IMR-90 (cell line): ENCODE measurements at regions not wholly inside any gene's neighbourhood (a gene's known extent, or its start where the extent isn't known, plus 50 kb on each side); places are given as distances from the start of the nearest gene placed in this dataset.

Experiments
- ATAC-seq: fragments of 200-7000 bp; cut with Tn5 transposase; 2 replicates; pipeline ENCODE4 v1.9.1; 2020; ENCODE audit warnings: low read depth, mild to moderate bottlenecking, moderate library complexity
- BruUV-seq: library from RNA; stranded (reverse); fragments of 400-500 nt; replicated peaks from 2 replicates; lab custom pipeline; 2021; lab: Mats Ljungman, UMichigan
- CTCF ChIA-PET: fragments of 300-600 bp; formaldehyde crosslinking; extraction: SDS; loops from one replicate; lab custom pipeline; 2021; ENCODE audit warnings: antibody characterized with exemption; lab: Yijun Ruan, JAX
- POLR2A ChIA-PET: fragments of 300-600 bp; sonication (Branson Sonifier 250); formaldehyde crosslinking; loops from one replicate; lab custom pipeline; 2022; ENCODE audit warnings: antibody characterized with exemption; ENCODE audit not compliant: unreplicated experiment; lab: Charles Lee
- DNase-seq: peaks from one replicate; pipeline ENCODE4 v3.0.0; 2013
- H2AFZ ChIP-seq: replicated peaks from 2 replicates; pipeline ENCODE3; 2013; ENCODE audit warnings: low read length, mild to moderate bottlenecking; ENCODE audit not compliant: poor library complexity
- H2AK5ac ChIP-seq: 2 replicates; pipeline ENCODE4 v1.6.1; 2013; ENCODE audit warnings: low read depth, low read length, inconsistent platforms
- H2AK9ac ChIP-seq: replicated peaks from 2 replicates; pipeline ENCODE3; 2013; ENCODE audit warnings: mild to moderate bottlenecking, low read depth, low read length, moderate library complexity; ENCODE audit not compliant: poor library complexity
- H2BK120ac ChIP-seq: 2 replicates; pipeline ENCODE4 v1.6.1; 2013; ENCODE audit warnings: low read depth, low read length, inconsistent platforms
- H2BK15ac ChIP-seq: 3 replicates; pipeline ENCODE4 v1.6.1; 2013; ENCODE audit warnings: low read depth, low read length, inconsistent platforms
- H2BK20ac ChIP-seq: 2 replicates; pipeline ENCODE4 v1.6.1; 2013; ENCODE audit warnings: low read depth, mild to moderate bottlenecking, inconsistent platforms, low read length, moderate library complexity
- H2BK5ac ChIP-seq: 2 replicates; pipeline ENCODE4 v1.6.1; 2013; ENCODE audit warnings: mild to moderate bottlenecking, low read depth, low read length, inconsistent platforms; ENCODE audit not compliant: poor library complexity, severe bottlenecking
- H3K14ac ChIP-seq: replicated peaks from 2 replicates; pipeline ENCODE4 v1.6.1; 2013; ENCODE audit warnings: low read depth, low read length, inconsistent platforms
- H3K18ac ChIP-seq: 2 replicates; pipeline ENCODE4 v1.6.1; 2013; ENCODE audit warnings: low read depth, low read length, control low read depth
- H3K23ac ChIP-seq: 2 replicates; pipeline ENCODE4 v1.6.1; 2013; ENCODE audit warnings: low read depth, low read length, inconsistent platforms
- H3K27ac ChIP-seq: 2 replicates; pipeline ENCODE4 v1.5.1; 2013; ENCODE audit warnings: mild to moderate bottlenecking, control low read depth, low read length; ENCODE audit not compliant: insufficient read depth
- H3K27me3 ChIP-seq: 2 replicates; pipeline ENCODE4 v1.6.1; 2013; ENCODE audit warnings: low read length; ENCODE audit not compliant: control insufficient read depth, insufficient read depth
- H3K36me3 ChIP-seq: 2 replicates; pipeline ENCODE4 v1.6.1; 2013; ENCODE audit warnings: low read length, mixed read lengths; ENCODE audit not compliant: control insufficient read depth, insufficient read depth
- H3K4ac ChIP-seq: 2 replicates; pipeline ENCODE4 v1.6.1; 2013; ENCODE audit warnings: low read depth, low read length, inconsistent platforms
- H3K4me1 ChIP-seq: 2 replicates; pipeline ENCODE4 v1.6.1; 2013; ENCODE audit warnings: low read length, mixed read lengths; ENCODE audit not compliant: control insufficient read depth, insufficient read depth
- H3K4me2 ChIP-seq: 2 replicates; pipeline ENCODE4 v1.6.1; 2013; ENCODE audit warnings: low read depth, mild to moderate bottlenecking, control low read depth, low read length, moderate library complexity
- H3K4me3 ChIP-seq: 2 replicates; pipeline ENCODE4 v1.5.1; 2013; ENCODE audit warnings: low read depth, mild to moderate bottlenecking, control low read depth, low read length, moderate library complexity; ENCODE audit not compliant: insufficient read depth
- H3K56ac ChIP-seq: 2 replicates; pipeline ENCODE4 v1.6.1; 2013; ENCODE audit warnings: low read length, inconsistent platforms; ENCODE audit not compliant: insufficient read depth; ENCODE audit errors: extremely low read depth
- H3K79me1 ChIP-seq, 2 experiments: 2 replicates each; pipeline ENCODE4 v1.6.1; 2013; ENCODE audit warnings: low read length in 2 of 2, inconsistent platforms in 1 of 2, low read depth in 1 of 2
- H3K9ac ChIP-seq: 2 replicates; pipeline ENCODE4 v1.6.1; 2013; ENCODE audit warnings: low read depth, low read length, control low read depth
- H3K9me1 ChIP-seq: 2 replicates; pipeline ENCODE4 v1.6.1; 2013; ENCODE audit warnings: low read length, inconsistent platforms; ENCODE audit not compliant: insufficient read depth
- H3K9me3 ChIP-seq: 2 replicates; pipeline ENCODE4 v1.6.1; 2013; ENCODE audit warnings: low read length; ENCODE audit not compliant: control insufficient read depth, insufficient read depth
- H4K20me1 ChIP-seq: 2 replicates; pipeline ENCODE4 v1.6.1; 2013; ENCODE audit warnings: low read length, inconsistent platforms; ENCODE audit not compliant: insufficient read depth
- H4K5ac ChIP-seq: 2 replicates; pipeline ENCODE4 v1.6.1; 2013; ENCODE audit warnings: mild to moderate bottlenecking, low read depth, low read length, control low read depth
- H4K8ac ChIP-seq, 2 experiments: 2 replicates each; pipeline ENCODE4 v1.6.1; 2013; ENCODE audit warnings: low read depth in 2 of 2, low read length in 2 of 2, control low read depth in 1 of 2, inconsistent platforms in 1 of 2
- H4K91ac ChIP-seq: 2 replicates; pipeline ENCODE4 v1.6.1; 2013; ENCODE audit warnings: low read depth, low read length, inconsistent platforms; ENCODE audit not compliant: insufficient read depth
- BHLHE40 ChIP-seq: fragments of 150-350 bp; IDR thresholded peaks from 2 replicates; pipeline ENCODE4 v1.6.1; 2016; ENCODE audit warnings: mild to moderate bottlenecking, low read depth, low read length
- CEBPB ChIP-seq: IDR thresholded peaks from 2 replicates; pipeline ENCODE4 v1.6.1; 2012; ENCODE audit warnings: low read depth, low read length, improper control_type of control experiment
- CHD1 ChIP-seq: IDR thresholded peaks from 2 replicates; pipeline ENCODE4 v1.6.1; 2012; ENCODE audit warnings: low read depth, low read length, improper control_type of control experiment
- CTCF ChIP-seq: conservative IDR thresholded peaks from 2 replicates; pipeline ENCODE4 v1.5.1; 2012; ENCODE audit warnings: mild to moderate bottlenecking, low read depth, low read length, improper control_type of control experiment
- ELK1 ChIP-seq: fragments of 150-350 bp; IDR thresholded peaks from 2 replicates; pipeline ENCODE4 v1.6.1; 2016; ENCODE audit warnings: low read depth, mild to moderate bottlenecking, low read length, moderate library complexity, borderline replicate concordance
- FOS ChIP-seq: fragments of 150-350 bp; IDR thresholded peaks from 2 replicates; pipeline ENCODE4 v1.6.1; 2016; ENCODE audit warnings: low read depth, low read length
- MAFK ChIP-seq: IDR thresholded peaks from 2 replicates; pipeline ENCODE4 v1.6.1; 2012; ENCODE audit warnings: low read depth, low read length, improper control_type of control experiment
- MAZ ChIP-seq: IDR thresholded peaks from 2 replicates; pipeline ENCODE4 v1.6.1; 2012; ENCODE audit warnings: low read depth, mild to moderate bottlenecking, low read length, improper control_type of control experiment, moderate library complexity, borderline replicate concordance
- MXI1 ChIP-seq: IDR thresholded peaks from 2 replicates; pipeline ENCODE4 v1.6.1; 2012; ENCODE audit warnings: low read depth, mild to moderate bottlenecking, low read length, moderate library complexity, borderline replicate concordance
- NFE2L2 ChIP-seq: fragments of 150-350 bp; IDR thresholded peaks from 2 replicates; pipeline ENCODE4 v1.6.1; 2016; ENCODE audit warnings: low read depth, mild to moderate bottlenecking, low read length
- POLR2A ChIP-seq: IDR thresholded peaks from 2 replicates; pipeline ENCODE4 v1.6.1; 2012; ENCODE audit warnings: mild to moderate bottlenecking, low read depth, low read length
- RAD21 ChIP-seq: IDR thresholded peaks from 2 replicates; pipeline ENCODE4 v1.6.1; 2012; ENCODE audit warnings: low read length, improper control_type of control experiment
- RCOR1 ChIP-seq: IDR thresholded peaks from 2 replicates; pipeline ENCODE4 v1.6.1; 2012; ENCODE audit warnings: mild to moderate bottlenecking, low read length, improper control_type of control experiment; ENCODE audit not compliant: insufficient replicate concordance
- RFX5 ChIP-seq: IDR thresholded peaks from 2 replicates; pipeline ENCODE4 v1.8.0; 2012; ENCODE audit warnings: low read depth, mild to moderate bottlenecking, low read length, moderate library complexity
- SMC3 ChIP-seq: fragments of 150-350 bp; IDR thresholded peaks from 2 replicates; pipeline ENCODE4 v1.6.1; 2016; ENCODE audit warnings: low read depth, mild to moderate bottlenecking, antibody characterized with exemption, low read length, moderate library complexity
- USF2 ChIP-seq: fragments of 150-350 bp; IDR thresholded peaks from 2 replicates; pipeline ENCODE4 v1.6.1; 2017; ENCODE audit warnings: mild to moderate bottlenecking, antibody characterized with exemption, low read length, low read depth
- WGBS, 2 experiments: methylation state at CpG; one replicate each; pipeline versions ENCODE4 v1.1.5 to v1.1.7; 2013; ENCODE audit warnings: missing lambda C conversion rate in 2 of 2; ENCODE audit not compliant: insufficient read length in 1 of 2; ENCODE audit errors: extremely low coverage in 2 of 2; 5-methylcytosine and 5-hydroxymethylcytosine counted together
- dilution Hi-C: fragments of 300-500 bp; cut with HindIII; formaldehyde crosslinking; loops from one replicate; pipeline ENCODE4 v1.14.3; 2018; ENCODE audit warnings: low sequenced_read_pairs; ENCODE audit not compliant: unreplicated experiment
- in situ Hi-C: fragments of 300-500 bp; cut with MboI; formaldehyde crosslinking; loops from 3 replicates; pipeline ENCODE4 v1.14.3; 2019; ENCODE audit warnings: low sequenced_read_pairs, inconsistent platforms, mixed read lengths
- intact Hi-C: fragments of 100-400 bp; cut with micrococcal nuclease; formaldehyde crosslinking; loops from 2 replicates; pipeline ENCODE4 v1.10.0; 2022

- Histone ChIP-seq H3K9ac (no peak overlapping the region), H4K91ac (no peak overlapping the region), H4K20me1 (no peaks in the 10 kb centered on the region), H2BK20ac (no peak overlapping the region), H3K36me3 (no peaks in the 10 kb centered on the region), H3K27me3 (no peaks in the 10 kb centered on the region), H3K56ac (no peak overlapping the region), H3K4me2 (no peak overlapping the region), H3K23ac (no peak overlapping the region), H3K9me3 (peaks cover 2% of the 10 kb centered on the region; the same call in 1 of the 2 replicates), H2AFZ (no peak overlapping the region), H2AK9ac (no peak overlapping the region), H4K8ac (no peak overlapping the region), H3K9me1 (no peaks in the 10 kb centered on the region), H3K27ac (no peak overlapping the region), H3K4ac (no peak overlapping the region), H4K5ac (no peak overlapping the region), H2BK120ac (no peak overlapping the region), H2AK5ac (no peak overlapping the region), H2BK5ac (no peak overlapping the region), H3K14ac (no peak overlapping the region), H3K4me3 (no peak overlapping the region), H2BK15ac (no peak overlapping the region), H3K4me1 (no peaks in the 10 kb centered on the region), H3K79me1 (no peaks in the 10 kb centered on the region), H3K18ac (no peak overlapping the region)
- WGBS, 2 experiments: no CpG with 5 or more reads among the region's 3 CpGs
- ATAC-seq: no peak
- CTCF ChIA-PET: no interaction called here
- in situ Hi-C loops: no loop called here
- intact Hi-C loops: no loop called here
- TF ChIP-seq USF2: no peak
- no peak for TF ChIP-seq CHD1
- TF ChIP-seq RFX5: no peak
- no peak for TF ChIP-seq RCOR1
- no peak for TF ChIP-seq MAZ
- TF ChIP-seq BHLHE40: no peak
- no peak for TF ChIP-seq NFE2L2
- TF ChIP-seq RAD21: no peak
- TF ChIP-seq SMC3: no peak
- TF ChIP-seq CEBPB: no peak
- TF ChIP-seq CTCF: no peak
- TF ChIP-seq MAFK: no peak
- TF ChIP-seq FOS: no peak
- TF ChIP-seq POLR2A: no peak
- TF ChIP-seq MXI1: no peak
- no peak for TF ChIP-seq ELK1
- POLR2A ChIA-PET: no interaction called here
- no peak for DNase-seq
- BruUV-seq: no TSS peak
- dilution Hi-C loops: no loop called here
These were observed 173.3 kb upstream of the ZNF804B start for GRCh38 chr7:88586219-88586618.
